ENCODE measurements at regions not wholly inside any gene's neighbourhood (a gene's known extent, or its start where the extent isn't known, plus 50 kb on each side); places are given as distances from the start of the nearest gene placed in this dataset.

GRCh38 chr13:76638882-76639281 lies 247.3 kb downstream of the KCTD12 start:
- Histone ChIP-seq H3K27me3 (no peaks in the 10 kb centered on the region), H3K36me3 (no peaks in the 10 kb centered on the region), H3K9me3 (no peaks in the 10 kb centered on the region), H3K27ac (no peak overlapping the region), H3K4me1 (no peaks in the 10 kb centered on the region), H3K4me3 (no peak overlapping the region)
- DNase-seq, result no peak
- 45 to 69% methylated on average over 3 of the region's 3 CpGs for WGBS, 2 donors
- no peak for ATAC-seq
- FAIRE-seq, result no peak
- intact Hi-C loops (cut with DNase I), result no loop called here
- TF ChIP-seq CTCF (IDR thresholded peaks at IDR 0.05), result no peak

- Histone ChIP-seq H3K4me3 (no peak overlapping the region), H3K27me3 (no peaks in the 10 kb centered on the region), H3K36me3 (no peaks in the 10 kb centered on the region), H3K9me3 (no peaks in the 10 kb centered on the region), H3K4me1 (no peaks in the 10 kb centered on the region), H3K27ac (no peak overlapping the region)
- FAIRE-seq (no peak), DNase-seq (no peak), ATAC-seq (no peak)
- intact Hi-C loops (cut with DNase I), result no loop called here
- no peak for TF ChIP-seq CTCF (IDR thresholded peaks at IDR 0.05)
- WGBS, 2 donors, result 55 to 68% methylated on average over 3 of the region's 3 CpGs
Observed at GRCh38 chr13:76638181-76638580, 248.0 kb downstream of the KCTD12 start.

- FAIRE-seq, result no peak
Observed at GRCh38 chr13:76637641-76638141, 248.5 kb downstream of the KCTD12 start.

GRCh38 chr13:76636829-76637228 lies 249.4 kb downstream of the KCTD12 start:
- H3K9me3 ChIP-seq, result no peaks in the 10 kb centered on the region
- 67 to 70% methylated on average over 2 of the region's 2 CpGs for WGBS, 2 donors
- H3K36me3 ChIP-seq, result no peaks in the 10 kb centered on the region
- intact Hi-C loops (cut with DNase I), result no loop called here
- DNase-seq (no peak), FAIRE-seq (no peak), ATAC-seq (no peak)
- TF ChIP-seq CTCF (IDR thresholded peaks at IDR 0.05), result no peak
- no peaks in the 10 kb centered on the region for H3K4me1 ChIP-seq
- H3K4me3 ChIP-seq, result no peak overlapping the region
- H3K27me3 ChIP-seq, result no peaks in the 10 kb centered on the region
- H3K27ac ChIP-seq, result no peak overlapping the region

More at GRCh38 chr13:76637641-76638141, 248.5 kb downstream of the KCTD12 start:
- Histone ChIP-seq H3K27me3 (no peaks in the 10 kb centered on the region), H3K9me3 (no peaks in the 10 kb centered on the region), H3K36me3 (no peaks in the 10 kb centered on the region), H3K4me1 (no peaks in the 10 kb centered on the region), H3K27ac (no peak overlapping the region), H3K4me3 (no peak overlapping the region)
- TF ChIP-seq CTCF (IDR thresholded peaks at IDR 0.05), result no peak
- WGBS, 2 donors, result 45 to 59% methylated on average over 2 of the region's 2 CpGs
- DNase-seq, result no peak
- intact Hi-C loops (cut with DNase I), result no loop called here
- peak in 2 of 4 donors; percentile 21 to 55 for ATAC-seq

- Histone ChIP-seq H3K27ac (no peak overlapping the region), H3K27me3 (no peaks in the 10 kb centered on the region), H3K4me1 (no peaks in the 10 kb centered on the region), H3K36me3 (no peaks in the 10 kb centered on the region), H3K4me3 (no peak overlapping the region), H3K9me3 (no peaks in the 10 kb centered on the region)
- intact Hi-C loops (cut with DNase I), result no loop called here
- FAIRE-seq (no peak), ATAC-seq (no peak), DNase-seq (no peak)
- TF ChIP-seq CTCF (IDR thresholded peaks at IDR 0.05), result no peak
- 69 to 82% methylated on average over 7 of the region's 7 CpGs for WGBS, 2 donors
Observed at GRCh38 chr13:76635232-76636230, 250.7 kb downstream of the KCTD12 start.
